ENCODE measurements at regions not wholly inside any gene's neighbourhood (a gene's known extent, or its start where the extent isn't known, plus 50 kb on each side); places are given as distances from the start of the nearest gene placed in this dataset.
A peak's percentile ranks its signal among the peaks of the same experiment; 100 is the strongest.
"Not testable (repeated sequence)": the region's sequence is repeated elsewhere in the genome, so short reads cannot be mapped to it uniquely, and the experiment has no call there.

DNA sequence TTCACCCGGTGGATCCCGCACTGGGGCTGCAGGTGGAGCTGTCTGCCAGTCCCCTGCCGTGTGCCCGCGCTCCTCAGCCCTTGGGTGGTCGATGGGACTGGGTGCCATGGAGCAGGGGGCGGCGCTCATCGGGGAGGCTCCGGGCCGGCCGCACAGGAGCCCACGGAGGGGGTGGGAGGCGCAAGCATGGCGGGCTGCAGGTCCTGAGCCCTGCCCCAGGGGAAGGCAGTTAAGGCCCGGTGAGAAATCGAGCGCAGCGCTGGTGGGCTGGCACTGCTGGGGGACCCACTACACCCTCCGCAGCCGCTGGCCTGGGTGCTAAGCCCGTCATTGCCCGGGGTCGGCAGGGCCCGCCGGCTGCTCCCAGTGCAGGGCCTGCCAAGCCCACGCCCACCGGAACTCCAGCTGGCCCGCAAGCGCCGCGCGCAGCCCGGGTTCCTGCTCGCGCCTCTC is 149.6 kb upstream of the SPRY2 start:
- H3K9ac ChIP-seq (ENCODE audit: low read length); H3K36me3 ChIP-seq (ENCODE audit: control insufficient read depth, insufficient read depth, low read length, severe bottlenecking); H3K4me3 ChIP-seq (ENCODE audit: low read length); DNase-seq (ENCODE audit: low read depth); H3K9me3 ChIP-seq (ENCODE audit: control insufficient read depth, low read length); H3K4me1 ChIP-seq (ENCODE audit: control insufficient read depth, insufficient read depth, low read length); H3K27me3 ChIP-seq (replicated peaks; ENCODE audit: control insufficient read depth, insufficient read depth, low read length): not testable (repeated sequence)

DNA sequence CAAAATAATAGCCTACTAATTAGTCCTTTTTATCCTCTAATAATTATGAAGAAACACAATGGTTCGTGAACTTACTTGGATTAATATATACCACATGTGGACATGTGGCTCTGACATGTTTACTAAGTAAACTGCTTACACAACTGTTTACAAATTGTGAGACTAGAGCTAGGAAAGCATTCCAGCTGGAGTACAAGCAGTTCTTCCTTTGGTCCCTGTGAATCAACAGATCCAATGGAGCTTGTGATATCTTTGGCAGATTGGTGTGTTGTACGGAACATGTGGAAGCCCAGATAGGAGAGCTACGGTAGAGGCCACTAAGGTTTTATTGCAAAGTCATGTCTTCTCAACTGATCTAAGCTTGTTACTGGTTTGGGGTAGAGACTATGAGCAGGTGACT is 145.5 kb upstream of the SPRY2 start:
- no peaks in the 10 kb centered on the region for H3K9me3 ChIP-seq (ENCODE audit: control insufficient read depth, low read length)
- no peak for DNase-seq (ENCODE audit: low read depth)
- H3K36me3 ChIP-seq (ENCODE audit: control insufficient read depth, insufficient read depth, low read length, severe bottlenecking) = no peaks in the 10 kb centered on the region
- no peak overlapping the region for H3K4me3 ChIP-seq (ENCODE audit: low read length)
- no peak overlapping the region for H3K9ac ChIP-seq (ENCODE audit: low read length)
- H3K27me3 ChIP-seq (replicated peaks; ENCODE audit: control insufficient read depth, insufficient read depth, low read length) = no peaks in the 10 kb centered on the region
- no peaks in the 10 kb centered on the region for H3K4me1 ChIP-seq (ENCODE audit: control insufficient read depth, insufficient read depth, low read length)

DNA sequence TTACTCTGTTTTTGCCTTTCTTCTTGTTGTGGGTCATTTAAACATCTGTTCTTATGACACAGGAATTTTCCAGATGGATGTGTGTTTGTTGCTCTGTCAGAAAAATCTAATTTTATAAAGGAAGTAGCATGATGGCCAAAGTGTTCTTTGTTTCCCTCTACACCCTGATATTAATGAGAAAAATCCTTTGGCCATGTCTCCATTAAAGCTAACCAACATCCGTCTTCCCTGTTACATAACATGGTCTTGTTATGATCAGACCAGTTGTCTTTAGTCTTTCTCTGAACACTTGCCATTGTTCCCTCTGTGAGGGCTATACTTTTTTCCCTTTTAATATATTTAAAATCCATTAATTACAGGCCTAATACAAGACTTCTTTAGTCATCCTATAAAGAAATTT is 142.2 kb upstream of the SPRY2 start:
- no peaks in the 10 kb centered on the region for H3K9me3 ChIP-seq (ENCODE audit: control insufficient read depth, low read length)
- no peak overlapping the region for H3K9ac ChIP-seq (ENCODE audit: low read length)
- H3K27me3 ChIP-seq (replicated peaks; ENCODE audit: control insufficient read depth, insufficient read depth, low read length) = no peaks in the 10 kb centered on the region
- DNase-seq (ENCODE audit: low read depth) = no peak
- H3K4me1 ChIP-seq (ENCODE audit: control insufficient read depth, insufficient read depth, low read length) = no peaks in the 10 kb centered on the region
- H3K4me3 ChIP-seq (ENCODE audit: low read length) = no peak overlapping the region
- no peaks in the 10 kb centered on the region for H3K36me3 ChIP-seq (ENCODE audit: control insufficient read depth, insufficient read depth, low read length, severe bottlenecking)

DNA sequence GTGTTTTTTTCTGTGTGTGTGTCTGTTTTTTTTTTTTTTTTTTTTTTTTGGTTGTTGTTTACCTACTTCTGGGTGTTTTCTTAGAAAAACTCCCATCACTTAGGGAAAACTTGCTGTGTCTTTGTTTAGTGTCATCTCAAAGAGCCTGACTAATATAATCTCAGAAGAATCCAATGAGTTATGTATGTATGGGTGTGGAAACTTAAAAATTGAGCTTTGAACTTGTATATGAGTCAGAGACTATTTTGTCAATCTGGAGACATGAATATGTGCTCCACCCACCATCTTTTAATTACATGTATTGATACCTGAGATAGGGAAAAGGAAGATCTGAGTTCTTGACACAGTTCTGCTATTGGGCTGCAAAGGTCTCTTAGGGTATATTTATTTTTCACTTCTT is 140.7 kb upstream of the SPRY2 start:
- Histone ChIP-seq H3K9me3 (ENCODE audit: control insufficient read depth, low read length) (no peaks in the 10 kb centered on the region), H3K9ac (ENCODE audit: low read length) (no peak overlapping the region), H3K36me3 (ENCODE audit: control insufficient read depth, insufficient read depth, low read length, severe bottlenecking) (no peaks in the 10 kb centered on the region), H3K4me1 (ENCODE audit: control insufficient read depth, insufficient read depth, low read length) (no peaks in the 10 kb centered on the region), H3K27me3 (replicated peaks; ENCODE audit: control insufficient read depth, insufficient read depth, low read length) (no peaks in the 10 kb centered on the region), H3K4me3 (ENCODE audit: low read length) (no peak overlapping the region)
- DNase-seq (ENCODE audit: low read depth) = no peak

DNA sequence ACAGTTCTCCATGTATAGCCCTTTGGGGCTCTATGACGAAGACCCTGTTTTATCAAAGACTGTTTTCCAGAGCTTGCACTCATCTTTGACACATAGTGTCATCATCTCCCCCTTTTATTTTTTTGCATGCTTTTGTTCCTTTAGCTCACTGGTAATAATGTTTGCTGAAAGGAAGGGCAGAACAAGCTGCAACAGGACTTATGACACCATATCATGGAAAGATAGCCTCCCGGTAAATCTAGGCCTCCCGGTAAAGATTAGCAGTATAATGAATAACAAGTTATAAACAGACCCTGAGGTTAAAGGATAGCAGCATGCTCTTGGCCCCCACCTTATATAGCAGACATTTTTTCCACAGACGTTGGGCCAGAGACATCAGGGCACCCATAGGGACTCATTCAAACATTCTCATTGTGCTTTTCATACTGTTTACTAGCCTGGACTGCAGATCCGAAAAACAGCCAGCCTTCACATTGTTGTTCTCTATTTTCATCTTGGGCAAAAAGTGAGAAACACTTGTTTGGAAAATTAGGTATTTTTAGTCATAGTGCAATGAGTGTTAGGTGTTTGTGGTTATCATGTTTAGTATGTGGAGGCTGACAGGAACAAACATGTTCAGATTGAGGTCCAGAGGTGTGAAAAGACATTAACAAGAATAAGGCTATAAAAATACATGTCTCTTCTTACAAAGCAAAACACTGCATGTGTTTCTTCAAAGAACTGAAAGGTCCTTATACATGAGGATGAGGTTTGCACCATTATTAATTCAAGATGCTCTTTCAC is 136.9 kb upstream of the SPRY2 start:
- Histone ChIP-seq H3K36me3 (ENCODE audit: control insufficient read depth, insufficient read depth, low read length, severe bottlenecking) (no peaks in the 10 kb centered on the region), H3K9ac (ENCODE audit: low read length) (no peak overlapping the region), H3K27me3 (replicated peaks; ENCODE audit: control insufficient read depth, insufficient read depth, low read length) (no peaks in the 10 kb centered on the region), H3K4me3 (ENCODE audit: low read length) (no peak overlapping the region), H3K4me1 (ENCODE audit: control insufficient read depth, insufficient read depth, low read length) (peaks cover 10% of the 10 kb centered on the region), H3K9me3 (ENCODE audit: control insufficient read depth, low read length) (no peaks in the 10 kb centered on the region)
- DNase-seq (ENCODE audit: low read depth) = no peak

DNA sequence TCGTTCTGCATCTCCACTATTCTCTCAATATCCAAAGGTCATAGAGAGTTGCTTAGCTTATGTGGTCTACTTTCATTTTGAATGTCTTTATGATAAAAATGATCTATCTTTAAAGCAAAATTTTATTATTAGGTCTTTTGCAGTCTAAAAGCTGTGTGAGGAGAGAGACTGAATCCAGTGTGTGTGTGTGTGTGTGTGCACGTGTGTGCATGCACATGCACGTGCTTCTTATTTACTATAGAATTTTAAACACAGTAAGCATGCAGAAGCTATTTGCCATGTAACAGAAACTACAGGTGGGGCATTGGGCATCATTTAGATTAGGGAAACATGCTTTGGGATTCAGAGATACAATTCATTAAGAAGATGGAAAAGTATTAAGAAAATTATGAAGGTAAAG is 136.0 kb upstream of the SPRY2 start:
- DNase-seq (ENCODE audit: low read depth) = no peak
- H3K4me3 ChIP-seq (ENCODE audit: low read length) = no peak overlapping the region
- no peaks in the 10 kb centered on the region for H3K36me3 ChIP-seq (ENCODE audit: control insufficient read depth, insufficient read depth, low read length, severe bottlenecking)
- H3K4me1 ChIP-seq (ENCODE audit: control insufficient read depth, insufficient read depth, low read length) = peaks cover 10% of the 10 kb centered on the region
- H3K9ac ChIP-seq (ENCODE audit: low read length) = no peak overlapping the region
- H3K9me3 ChIP-seq (ENCODE audit: control insufficient read depth, low read length) = no peaks in the 10 kb centered on the region
- H3K27me3 ChIP-seq (replicated peaks; ENCODE audit: control insufficient read depth, insufficient read depth, low read length) = no peaks in the 10 kb centered on the region

DNA sequence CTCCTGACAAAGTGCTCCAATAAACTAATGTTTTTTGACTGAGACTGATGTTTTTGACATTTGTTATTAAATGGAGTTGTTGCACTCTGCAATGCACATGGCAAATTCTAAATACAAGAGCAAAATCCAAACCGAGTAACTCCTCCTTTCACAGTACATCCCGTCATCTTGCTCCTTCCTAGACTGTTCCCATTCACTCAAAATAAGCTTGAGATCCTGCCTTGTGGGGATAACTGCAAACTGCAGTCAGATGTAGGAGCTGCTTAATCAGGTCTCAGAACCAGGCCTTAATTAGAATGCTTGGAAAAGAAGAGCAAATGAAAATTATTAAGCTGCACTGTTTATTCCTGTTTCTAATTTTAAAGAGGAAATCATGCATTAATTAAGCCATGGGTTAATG is 134.8 kb upstream of the SPRY2 start:
- DNase-seq (ENCODE audit: low read depth) = no peak
- no peaks in the 10 kb centered on the region for H3K36me3 ChIP-seq (ENCODE audit: control insufficient read depth, insufficient read depth, low read length, severe bottlenecking)
- no peaks in the 10 kb centered on the region for H3K9me3 ChIP-seq (ENCODE audit: control insufficient read depth, low read length)
- peaks cover 18% of the 10 kb centered on the region for H3K4me1 ChIP-seq (ENCODE audit: control insufficient read depth, insufficient read depth, low read length)
- H3K27me3 ChIP-seq (replicated peaks; ENCODE audit: control insufficient read depth, insufficient read depth, low read length) = no peaks in the 10 kb centered on the region
- H3K9ac ChIP-seq (ENCODE audit: low read length) = no peak overlapping the region
- H3K4me3 ChIP-seq (ENCODE audit: low read length) = no peak overlapping the region

DNA sequence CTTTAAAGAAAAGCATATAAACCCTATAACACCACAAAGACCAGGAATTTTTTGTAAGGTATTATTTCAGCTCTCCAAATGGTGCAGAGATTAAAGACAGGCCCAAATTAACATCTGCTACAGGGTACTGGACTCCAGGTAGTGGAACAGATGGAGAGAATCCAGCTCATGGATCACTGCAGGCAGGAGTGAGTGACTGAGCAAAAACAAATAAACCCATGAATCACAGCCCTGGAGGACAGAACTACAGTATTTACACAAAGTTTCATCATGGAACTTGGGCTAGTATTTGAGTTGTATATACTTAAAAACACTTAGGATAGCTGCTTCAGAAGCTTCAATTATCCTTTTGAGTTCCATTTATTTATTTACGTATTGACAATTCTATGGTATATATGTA is 132.8 kb upstream of the SPRY2 start:
- Histone ChIP-seq H3K9ac (ENCODE audit: low read length) (peak overlapping the region; percentile 2), H3K9me3 (ENCODE audit: control insufficient read depth, low read length) (no peaks in the 10 kb centered on the region), H3K36me3 (ENCODE audit: control insufficient read depth, insufficient read depth, low read length, severe bottlenecking) (no peaks in the 10 kb centered on the region), H3K27me3 (replicated peaks; ENCODE audit: control insufficient read depth, insufficient read depth, low read length) (no peaks in the 10 kb centered on the region), H3K4me3 (ENCODE audit: low read length) (no peak overlapping the region), H3K4me1 (ENCODE audit: control insufficient read depth, insufficient read depth, low read length) (peaks cover 34% of the 10 kb centered on the region)
- DNase-seq (ENCODE audit: low read depth) = peak; percentile 85

DNA sequence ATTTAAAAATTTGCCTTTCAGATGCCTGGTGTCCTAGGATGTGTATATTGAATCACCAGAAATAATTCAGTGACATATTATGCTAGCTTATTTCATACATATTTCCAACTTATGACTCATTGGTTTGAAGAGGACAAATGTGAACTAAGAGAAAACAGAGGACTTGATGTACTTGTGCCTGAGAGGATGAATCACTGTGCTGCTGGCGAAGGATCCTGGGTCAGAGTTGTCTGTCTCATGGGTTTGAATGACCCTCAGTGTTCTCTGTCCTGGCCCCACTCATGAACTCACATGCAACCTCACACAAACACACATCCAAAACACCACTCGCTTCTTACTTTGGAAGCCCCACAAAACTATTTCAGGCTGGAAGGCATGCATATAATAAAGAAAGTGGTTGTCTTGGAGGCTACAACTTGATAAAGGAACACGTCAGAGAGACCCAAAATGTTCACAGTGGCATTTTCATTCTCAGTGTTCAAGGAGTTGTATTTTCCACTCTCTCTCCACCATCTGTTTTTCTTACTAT is 129.0 kb upstream of the SPRY2 start:
- H3K4me1 ChIP-seq (ENCODE audit: control insufficient read depth, insufficient read depth, low read length) = peaks cover 40% of the 10 kb centered on the region
- H3K4me3 ChIP-seq (ENCODE audit: low read length) = peak overlapping the region; percentile 60
- H3K27me3 ChIP-seq (replicated peaks; ENCODE audit: control insufficient read depth, insufficient read depth, low read length) = no peaks in the 10 kb centered on the region
- peak; percentile 91 for DNase-seq (ENCODE audit: low read depth)
- no peaks in the 10 kb centered on the region for H3K9me3 ChIP-seq (ENCODE audit: control insufficient read depth, low read length)
- peak overlapping the region; percentile 86 for H3K9ac ChIP-seq (ENCODE audit: low read length)
- H3K36me3 ChIP-seq (ENCODE audit: control insufficient read depth, insufficient read depth, low read length, severe bottlenecking) = no peaks in the 10 kb centered on the region

DNA sequence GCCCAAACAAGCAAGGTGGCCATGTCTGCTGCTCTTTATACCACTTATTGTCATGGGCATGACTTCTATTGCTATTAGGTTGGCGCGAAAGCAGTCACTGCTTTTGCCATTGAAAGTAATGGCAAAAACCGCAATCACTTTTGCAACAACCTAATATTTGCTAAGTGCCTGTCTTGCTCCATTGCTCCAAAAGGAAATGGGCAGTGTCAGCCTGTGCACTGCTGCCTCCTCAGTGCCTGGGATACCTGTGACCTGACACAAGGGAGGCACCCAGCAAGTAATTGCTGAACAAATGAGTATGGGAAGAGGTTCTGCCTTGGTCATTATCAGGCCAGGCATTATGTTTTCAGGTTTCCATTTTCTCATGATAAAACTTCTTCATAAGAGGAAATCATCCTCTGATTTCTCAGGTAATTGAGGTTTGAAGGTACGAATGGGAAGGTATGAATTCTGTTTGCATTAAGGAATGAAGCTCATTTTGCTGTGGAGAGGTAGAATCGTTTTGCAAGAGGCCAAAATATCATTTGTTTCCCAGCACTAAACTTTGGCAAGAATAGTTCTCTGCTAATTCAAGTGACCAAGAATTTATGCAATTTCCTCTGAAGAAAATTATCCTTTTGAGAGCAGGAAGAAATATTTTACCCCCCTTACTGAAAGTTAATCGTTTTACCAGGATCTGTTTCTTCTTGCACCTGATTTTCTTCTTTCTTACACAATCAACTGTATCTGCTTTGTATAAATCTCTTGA is 128.4 kb upstream of the SPRY2 start:
- H3K9ac ChIP-seq (ENCODE audit: low read length) = peak overlapping the region; percentile 86
- H3K9me3 ChIP-seq (ENCODE audit: control insufficient read depth, low read length) = no peaks in the 10 kb centered on the region
- H3K27me3 ChIP-seq (replicated peaks; ENCODE audit: control insufficient read depth, insufficient read depth, low read length) = no peaks in the 10 kb centered on the region
- no peaks in the 10 kb centered on the region for H3K36me3 ChIP-seq (ENCODE audit: control insufficient read depth, insufficient read depth, low read length, severe bottlenecking)
- H3K4me1 ChIP-seq (ENCODE audit: control insufficient read depth, insufficient read depth, low read length) = peaks cover 40% of the 10 kb centered on the region
- peak; percentile 20 for DNase-seq (ENCODE audit: low read depth)
- H3K4me3 ChIP-seq (ENCODE audit: low read length) = peak overlapping the region; percentile 60

DNA sequence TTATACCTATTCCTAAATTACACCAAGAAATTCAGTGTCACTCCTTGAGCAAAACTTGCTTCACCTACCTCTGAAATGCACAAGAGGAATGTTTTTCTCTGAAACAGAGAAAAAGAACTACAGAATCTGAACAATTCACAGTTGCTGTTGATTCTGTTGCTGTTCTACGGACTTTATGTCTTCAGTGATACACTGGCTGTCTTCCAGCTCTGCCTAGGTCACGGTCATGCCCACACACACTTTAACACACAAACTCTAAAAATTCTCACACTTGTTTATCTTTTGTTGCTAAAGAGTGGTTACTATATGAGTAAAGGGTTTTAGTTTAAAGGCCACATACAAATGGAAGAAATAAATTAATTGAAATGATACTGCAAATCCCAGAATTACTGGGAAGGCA is 124.4 kb upstream of the SPRY2 start:
- H3K27me3 ChIP-seq (replicated peaks; ENCODE audit: control insufficient read depth, insufficient read depth, low read length) = no peaks in the 10 kb centered on the region
- peaks cover 18% of the 10 kb centered on the region for H3K4me1 ChIP-seq (ENCODE audit: control insufficient read depth, insufficient read depth, low read length)
- DNase-seq (ENCODE audit: low read depth) = no peak
- no peak overlapping the region for H3K9ac ChIP-seq (ENCODE audit: low read length)
- H3K36me3 ChIP-seq (ENCODE audit: control insufficient read depth, insufficient read depth, low read length, severe bottlenecking) = no peaks in the 10 kb centered on the region
- H3K9me3 ChIP-seq (ENCODE audit: control insufficient read depth, low read length) = no peaks in the 10 kb centered on the region
- H3K4me3 ChIP-seq (ENCODE audit: low read length) = no peak overlapping the region
